ENCODE measurements at regions not wholly inside any gene's neighbourhood (a gene's known extent, or its start where the extent isn't known, plus 50 kb on each side); places are given as distances from the start of the nearest gene placed in this dataset.

GRCh38 chr13:38429916-38430315 lies 80.3 kb downstream of the UFM1 start:
- no peaks in the 10 kb centered on the region for H3K79me2 ChIP-seq (ENCODE audit: control insufficient read depth, insufficient read depth, low read length)
- no TSS peak for BruUV-seq (replicated peaks)
- no peak overlapping the region for H3K9ac ChIP-seq (ENCODE audit: insufficient read depth in 1 of 2, low read depth in 2 of 2, low read length in 2 of 2)
- H3K27ac ChIP-seq (ENCODE audit: extremely low read depth, low read depth, low read length), result no peak overlapping the region
- ChIA-PET POLR2A (no interaction called here), CTCF (ENCODE audit: low intra/inter-chr PET ratio) (no interaction called here)
- H3K36me3 ChIP-seq (ENCODE audit: control insufficient read depth, insufficient read depth, low read length), result no peaks in the 10 kb centered on the region
- intact Hi-C loops (cut with micrococcal nuclease), result no loop called here
- H3K4me2 ChIP-seq (ENCODE audit: insufficient read depth, low read length), result no peak overlapping the region
- no peaks in the 10 kb centered on the region for H3K27me3 ChIP-seq (ENCODE audit: control insufficient read depth in 2 of 2, insufficient read depth in 2 of 2, low read length in 2 of 2)
- no peaks in the 10 kb centered on the region for H4K20me1 ChIP-seq (replicated peaks; ENCODE audit: control insufficient read depth, insufficient read depth, low read length)
- no peak overlapping the region for H3K4me3 ChIP-seq
- WGBS (ENCODE audit: insufficient coverage, low coverage, missing lambda C conversion rate), result 0% methylated on average over 1 of the region's 1 CpG
- ATAC-seq, result no peak
- no peak overlapping the region for H2AFZ ChIP-seq (ENCODE audit: low read depth, low read length)
- in situ Hi-C loops (cut with MboI), result no loop called here
- DNase-seq (ENCODE audit: extremely low read depth in 1 of 4, low spot score in 3 of 4), result no peak
- no peaks in the 10 kb centered on the region for H3K4me1 ChIP-seq (replicated peaks in 1 of 2; ENCODE audit: control insufficient read depth in 2 of 2, insufficient read depth in 2 of 2, low read length in 2 of 2)
- TF ChIP-seq SMARCA5 (IDR thresholded peaks at IDR 0.05) (no peak), ZNF217 (CRISPR knock-in tag; IDR thresholded peaks at IDR 0.05) (no peak), HMG20B (CRISPR knock-in tag; IDR thresholded peaks at IDR 0.05) (no peak), ZNF696 (CRISPR knock-in tag; conservative IDR thresholded peaks at IDR 0.05) (no peak), ZNF75A (CRISPR knock-in tag; IDR thresholded peaks at IDR 0.05) (no peak), CBFA2T3 (IDR thresholded peaks at IDR 0.05) (no peak), MNT (conservative IDR thresholded peaks at IDR 0.05) (no peak), ZNF407 (IDR thresholded peaks at IDR 0.05; ENCODE audit: low read depth) (no peak), IFI16 (CRISPR knock-in tag; IDR thresholded peaks at IDR 0.05) (no peak), LARP7 (IDR thresholded peaks at IDR 0.05) (no peak), NR1H2 (CRISPR knock-in tag; IDR thresholded peaks at IDR 0.05) (no peak), ZNF324 (CRISPR knock-in tag; IDR thresholded peaks at IDR 0.05) (no peak), ZC3H8 (IDR thresholded peaks at IDR 0.05) (no peak), ARID1B (IDR thresholded peaks at IDR 0.05) (no peak), ARID2 (IDR thresholded peaks at IDR 0.05) (no peak), POLR3G (IDR thresholded peaks at IDR 0.05; ENCODE audit: extremely low read depth, insufficient read length, insufficient replicate concordance) (no peak)
- TF ChIP-seq, protein P1, sequence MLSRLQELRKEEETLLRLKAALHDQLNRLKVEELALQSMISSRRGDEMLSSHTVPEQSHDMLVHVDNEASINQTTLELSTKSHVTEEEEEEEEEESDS (CRISPR knock-in tag; IDR thresholded peaks at IDR 0.05), result no peak
- no peak for FAIRE-seq
- H3K9me1 ChIP-seq (ENCODE audit: control insufficient read depth, insufficient read depth, low read length), result no peaks in the 10 kb centered on the region
- H3K9me3 ChIP-seq (replicated peaks; ENCODE audit: control insufficient read depth, insufficient read depth, low read depth, low read length), result no peaks in the 10 kb centered on the region
